HG03432 (cell line): ENCODE measurements at regions not wholly inside any gene's neighbourhood (a gene's known extent, or its start where the extent isn't known, plus 50 kb on each side); places are given as distances from the start of the nearest gene placed in this dataset.

ENCODE experiments used
- ATAC-seq: cut with Tn5 transposase; IDR thresholded peaks from one replicate; pipeline ENCODE4 v1.9.1; 2021; ENCODE audit warnings: mild to moderate bottlenecking, moderate library complexity; ENCODE audit not compliant: unreplicated experiment

- ATAC-seq: no peak
These were observed 92.3 kb downstream of the GYPC start for GRCh38 chr2:126748188-126748760.

DNA sequence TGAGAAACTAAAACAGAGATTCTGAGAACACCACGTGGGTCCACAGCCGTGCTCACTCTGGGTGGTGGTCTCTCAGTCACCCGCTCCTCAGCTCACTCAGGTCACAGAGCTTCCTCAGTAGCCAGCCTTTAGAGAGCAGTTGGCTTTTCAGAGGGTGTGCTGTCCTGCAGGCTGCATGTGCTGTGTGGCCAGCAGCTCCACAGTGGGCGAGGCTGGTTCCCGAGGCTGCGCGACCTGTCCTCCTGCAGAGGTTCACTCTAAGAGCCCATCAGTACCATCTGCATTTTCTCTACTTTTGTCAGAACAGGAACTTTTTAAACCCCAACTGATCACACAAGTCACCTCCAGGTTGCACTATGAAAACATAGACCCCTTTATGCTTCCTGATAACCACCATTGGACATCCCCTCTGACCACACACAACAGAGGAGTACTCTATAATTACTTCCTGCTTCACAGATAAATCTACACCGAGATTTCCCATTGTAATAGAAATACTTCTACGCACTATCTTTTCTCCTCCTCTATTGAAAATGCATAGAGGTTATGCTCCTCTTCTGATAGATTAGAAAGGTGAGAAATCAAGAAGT is 93.1 kb downstream of the GYPC start:
- ATAC-seq: peak; percentile 36

DNA sequence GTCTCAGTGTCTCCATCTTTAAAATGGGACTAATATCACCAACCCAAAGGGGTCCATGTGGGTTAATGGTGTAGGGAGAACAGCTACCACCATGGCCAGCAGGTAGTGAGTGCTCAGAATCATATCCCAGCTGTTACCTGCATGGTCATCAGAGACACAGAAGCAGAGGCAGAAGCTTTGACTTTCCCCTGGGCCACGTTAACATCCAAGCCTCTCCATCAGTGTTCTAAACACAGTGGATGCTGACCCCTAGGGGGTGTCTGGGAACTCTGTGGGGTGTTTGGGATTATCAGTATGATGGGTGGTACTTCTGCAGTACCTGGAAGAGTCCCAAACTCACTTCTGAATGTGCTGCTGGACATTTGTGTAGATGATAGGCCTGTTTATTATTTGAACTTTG is 93.6 kb downstream of the GYPC start:
- ATAC-seq: peak; percentile 45

GRCh38 chr2:126750506-126750905 is 94.5 kb downstream of the GYPC start:
- no peak for ATAC-seq

- no peak for ATAC-seq
These were observed 95.5 kb downstream of the GYPC start for GRCh38 chr2:126751477-126751876.

DNA sequence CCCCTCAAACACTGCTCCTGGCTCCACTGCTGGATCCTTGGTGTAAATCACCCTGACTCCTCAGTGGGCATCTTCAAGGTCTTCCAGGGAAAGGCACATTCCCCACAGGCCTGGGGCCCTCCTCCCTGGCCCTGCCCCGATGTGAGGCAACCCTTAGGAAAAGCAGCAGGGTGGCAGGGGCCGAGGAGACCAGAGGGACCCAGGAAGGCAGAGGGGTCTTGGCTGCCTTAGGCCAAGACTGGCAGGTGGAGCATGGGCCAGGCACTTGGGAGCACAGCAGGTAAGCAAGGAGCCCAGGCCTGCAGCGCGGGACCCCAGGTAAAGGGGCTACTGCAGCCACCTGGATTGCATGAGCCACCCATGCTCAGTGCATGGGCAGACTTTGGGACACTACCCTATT is 96.9 kb downstream of the GYPC start:
- no peak for ATAC-seq

DNA sequence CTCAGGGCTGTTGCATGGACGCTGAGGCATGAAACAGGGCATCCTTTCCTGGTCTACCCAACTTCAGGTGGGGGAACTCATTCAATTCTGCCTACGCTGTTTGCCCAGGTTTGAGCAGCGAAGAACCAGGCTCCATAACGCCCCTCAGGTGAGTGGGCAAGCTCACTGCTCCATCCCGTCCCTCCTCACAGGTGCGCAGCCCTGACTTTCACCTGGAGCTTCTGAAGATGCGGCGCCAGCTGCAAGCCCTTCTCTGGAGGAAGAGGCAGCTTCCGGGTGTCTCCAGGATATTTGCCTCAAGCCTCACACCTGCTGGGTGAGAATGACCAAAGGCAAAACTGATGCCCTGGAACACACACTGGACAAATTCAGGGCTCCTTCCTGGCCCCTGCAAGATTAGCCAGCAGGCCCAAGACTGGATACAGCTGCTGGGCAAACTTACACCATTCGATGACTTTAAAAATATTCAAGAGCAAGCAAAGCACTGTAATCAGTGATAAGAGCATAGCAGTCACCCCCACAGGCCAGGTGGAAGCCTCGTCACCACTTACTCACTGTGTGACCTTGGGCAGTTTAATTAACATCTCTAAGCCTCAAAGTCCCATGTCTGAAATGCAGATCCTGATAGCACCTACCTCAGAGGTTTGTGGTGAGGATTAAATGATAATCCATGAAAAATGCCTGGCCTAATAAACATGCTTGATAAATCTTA is 97.7 kb downstream of the GYPC start:
- no peak for ATAC-seq

GRCh38 chr2:126754240-126755004 is 98.5 kb downstream of the GYPC start:
- no peak for ATAC-seq

GRCh38 chr2:126756125-126756524 is 100.2 kb downstream of the GYPC start:
- no peak for ATAC-seq

DNA sequence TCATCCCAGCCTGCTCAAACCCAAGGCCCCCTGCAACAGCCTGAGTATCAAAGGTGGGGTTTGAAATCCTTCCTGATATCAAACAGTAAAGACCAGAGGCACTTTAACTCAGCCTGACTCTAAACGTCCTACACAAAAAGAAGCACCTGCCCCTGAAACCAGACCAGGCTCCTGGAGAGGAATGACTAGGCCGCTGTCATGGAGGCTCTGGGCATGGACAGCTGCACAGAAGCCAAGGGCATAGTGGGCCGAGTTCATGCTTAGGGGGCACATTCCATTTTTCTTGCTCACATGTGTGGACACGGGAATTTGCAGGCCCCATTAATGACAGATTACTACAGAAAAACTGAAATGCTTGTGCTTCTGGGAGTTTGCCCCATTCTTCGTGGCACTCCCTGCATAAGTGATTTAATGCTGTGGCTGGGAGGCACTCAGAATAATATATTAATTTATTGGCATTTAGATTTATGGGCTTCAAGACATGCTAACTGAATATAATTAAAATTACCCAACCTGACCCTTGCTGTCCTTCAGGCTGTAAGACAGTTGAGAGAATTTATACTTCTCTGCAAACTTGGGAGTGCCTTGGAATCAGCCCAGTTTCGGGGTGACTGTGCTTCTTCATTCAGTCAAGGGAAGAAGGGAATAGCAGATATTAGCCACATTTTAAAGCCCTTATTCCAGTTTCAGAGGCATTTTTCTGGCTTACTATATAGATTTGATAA is 105.5 kb downstream of the GYPC start:
- ATAC-seq: no peak

DNA sequence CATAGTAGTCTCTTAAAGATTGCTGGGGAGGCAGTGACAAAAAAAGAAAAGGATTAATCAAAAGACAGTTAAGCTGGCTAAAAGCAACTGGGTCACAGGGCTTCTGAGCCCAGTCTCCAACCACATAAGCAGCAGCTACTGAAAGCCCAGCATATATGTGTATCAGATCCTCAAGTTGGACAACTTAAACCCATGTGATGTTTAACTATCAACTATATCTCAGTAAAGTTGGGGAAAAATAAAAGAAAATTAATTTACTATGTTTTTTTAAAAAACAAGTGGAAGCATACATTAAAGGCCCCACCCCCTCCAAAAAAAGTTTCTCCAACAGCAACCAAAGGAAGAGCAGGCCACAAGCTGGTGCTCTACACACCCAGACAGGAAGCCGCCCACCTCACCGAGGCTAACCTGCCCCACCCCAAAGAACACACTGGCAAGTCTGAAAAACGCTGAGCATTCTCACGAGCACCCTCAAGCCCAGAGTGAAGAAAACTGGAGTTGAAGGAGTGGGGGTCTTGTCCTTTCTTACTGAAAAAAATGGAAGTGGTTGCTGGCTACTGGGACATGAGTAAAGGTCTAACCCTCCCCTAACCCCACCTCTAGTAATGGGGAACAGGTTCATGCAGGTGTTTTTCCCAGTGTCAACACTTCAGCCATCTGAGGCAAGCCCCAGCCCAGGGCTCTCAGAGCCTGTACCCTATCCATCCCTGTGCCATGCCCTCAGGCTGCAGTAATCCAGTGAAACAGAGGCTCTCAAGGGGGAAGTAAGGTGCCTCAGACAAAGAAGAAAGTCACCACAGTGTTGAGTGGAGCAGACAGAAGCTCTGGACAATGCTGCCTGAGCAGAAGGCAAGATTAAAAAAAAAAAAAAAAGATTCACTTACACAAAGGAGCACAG is 106.3 kb downstream of the GYPC start:
- peak; percentile 63 for ATAC-seq

DNA sequence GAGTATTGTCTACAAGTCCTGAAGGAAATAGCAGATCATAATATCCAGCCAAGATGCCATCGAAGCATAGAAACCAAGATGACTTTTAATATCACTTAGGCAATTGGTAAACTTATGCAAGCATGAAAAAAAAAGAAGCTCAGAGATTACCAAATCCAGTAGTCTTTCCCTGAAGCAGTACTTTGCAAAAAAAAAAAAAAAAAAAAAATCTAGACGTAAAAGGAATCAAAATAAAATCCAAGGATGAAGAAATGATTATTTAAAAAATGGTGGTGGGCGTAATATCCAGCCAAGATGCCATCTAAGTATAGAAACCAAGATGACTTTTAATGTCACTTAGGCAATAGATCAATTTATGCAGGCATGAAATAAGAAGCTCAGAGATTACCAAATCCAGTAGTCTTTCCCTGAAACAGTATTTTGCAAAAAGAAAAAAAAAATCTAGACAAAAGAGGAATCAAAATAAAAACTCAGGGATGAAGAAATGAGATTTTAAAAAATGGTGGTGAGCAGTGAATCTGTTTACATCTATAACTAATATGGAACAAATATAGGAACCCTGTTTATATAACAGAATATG is 108.8 kb downstream of the GYPC start:
- no peak for ATAC-seq

DNA sequence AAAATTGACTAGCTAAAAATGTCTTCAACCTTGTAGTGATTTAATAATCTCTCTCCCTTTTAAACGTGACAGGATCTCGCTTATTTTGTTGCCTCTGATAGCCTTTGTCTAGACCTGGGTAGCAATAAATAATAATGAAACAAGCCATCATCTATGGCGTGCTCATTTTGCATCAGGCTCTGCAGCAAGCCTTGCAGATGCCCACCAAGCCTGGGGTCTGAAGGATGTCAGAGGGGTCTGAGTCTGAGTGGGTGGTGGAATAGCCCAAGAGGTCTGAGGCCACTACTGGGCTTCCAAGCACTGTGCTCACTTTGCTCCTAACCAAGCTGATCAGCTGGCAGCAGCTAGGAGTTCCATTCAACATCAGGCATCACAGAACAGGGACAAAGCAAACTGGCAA is 109.4 kb downstream of the GYPC start:
- ATAC-seq: no peak

GRCh38 chr2:126766295-126766968 is 110.5 kb downstream of the GYPC start:
- no peak for ATAC-seq

DNA sequence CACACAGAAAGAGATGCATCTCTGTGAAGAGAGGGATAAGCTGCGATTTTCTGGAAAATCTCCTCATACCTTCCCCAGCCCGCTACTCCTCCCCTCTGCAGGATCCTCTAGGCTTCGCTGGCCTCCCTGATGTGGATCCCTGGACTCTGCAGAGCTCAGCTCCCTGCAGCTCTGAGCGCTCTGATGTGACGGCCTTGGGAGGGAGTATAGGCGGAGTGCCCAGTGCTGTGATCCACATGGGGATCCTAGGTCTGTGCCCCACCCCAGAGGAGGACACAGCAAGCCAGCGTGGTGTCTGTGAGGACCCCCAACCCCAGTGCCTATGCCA is 111.0 kb downstream of the GYPC start:
- ATAC-seq: no peak

GRCh38 chr2:126769118-126769517 is 113.2 kb downstream of the GYPC start:
- ATAC-seq: no peak

DNA sequence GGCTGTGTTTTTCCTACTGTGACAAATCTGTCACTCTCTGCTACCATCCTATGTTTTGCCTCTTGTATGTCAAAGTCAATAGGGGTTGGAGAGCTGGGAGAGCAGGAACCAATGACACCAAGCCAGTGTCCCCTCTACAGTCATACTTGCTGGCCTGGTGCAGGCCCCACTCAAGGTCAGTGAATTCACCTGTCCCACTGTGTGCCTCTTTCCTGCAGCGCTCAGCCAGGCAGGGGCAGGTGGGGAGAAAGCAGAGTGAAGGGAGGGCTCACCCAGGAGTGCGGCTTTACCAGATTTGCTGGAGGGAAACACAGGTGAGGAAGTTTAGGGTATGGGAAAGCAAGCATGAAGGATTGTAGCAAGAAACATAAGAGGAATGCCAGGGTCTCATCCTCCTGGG is 114.5 kb downstream of the GYPC start:
- ATAC-seq: no peak

DNA sequence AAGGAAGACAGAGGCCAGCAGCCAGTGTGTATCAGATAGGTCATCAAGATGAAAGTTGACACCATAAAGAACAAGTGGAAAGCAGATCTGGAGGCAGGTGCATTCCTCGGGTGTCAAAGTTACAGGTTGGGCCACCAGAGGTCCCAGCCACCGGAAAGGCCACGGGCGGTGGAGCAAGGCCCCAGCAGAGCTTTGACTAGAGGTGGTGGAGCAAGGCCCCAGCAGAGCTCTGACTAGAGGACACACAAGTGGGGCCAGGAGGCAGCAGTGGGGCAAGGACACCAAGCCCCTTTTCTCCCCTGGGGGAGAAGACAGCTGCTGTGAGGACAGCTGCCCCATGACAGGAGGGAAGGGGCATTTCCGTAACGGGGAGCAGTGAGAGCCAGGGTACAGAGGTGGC is 115.1 kb downstream of the GYPC start:
- ATAC-seq: no peak

- no peak for ATAC-seq
These were observed 115.7 kb downstream of the GYPC start for GRCh38 chr2:126771501-126772195.
